B cell (primary cell): ENCODE measurements at regions not wholly inside any gene's neighbourhood (a gene's known extent, or its start where the extent isn't known, plus 50 kb on each side); places are given as distances from the start of the nearest gene placed in this dataset.

ENCODE experiments used
- ATAC-seq: fragments of 200-7000 bp; cut with Tn5 transposase; one replicate; pipeline ENCODE4 v1.10.0; 2021; ENCODE audit warnings: low read depth, mild to moderate bottlenecking, moderate number of reproducible peaks, moderate library complexity
- CTCF ChIA-PET: fragments of 350-600 bp; sonication (Branson Sonifier 250); formaldehyde crosslinking; loops from one replicate; lab custom pipeline; 2021; ENCODE audit warnings: antibody characterized with exemption, inconsistent platforms; lab: Charles Lee
- POLR2A ChIA-PET: fragments of 350-600 bp; sonication (Branson Sonifier 250); formaldehyde crosslinking; loops from one replicate; lab custom pipeline; 2021; ENCODE audit warnings: antibody characterized with exemption; lab: Charles Lee
- DNase-seq: peaks from one replicate; pipeline ENCODE4 v3.0.0; 2013
- H2AFZ ChIP-seq: 2 replicates; pipeline ENCODE4 v1.6.1; 2012; ENCODE audit warnings: mild to moderate bottlenecking, low read depth, low read length; ENCODE audit not compliant: insufficient read depth, poor library complexity, severe bottlenecking
- H3K27ac ChIP-seq, 2 donors: 1 replicate in 1 of 2; 2 replicates in 1 of 2; pipeline ENCODE4 v1.5.1; 2012 to 2013; ENCODE audit warnings: low read length in 2 of 2, mild to moderate bottlenecking in 2 of 2, moderate library complexity in 1 of 2
- H3K27me3 ChIP-seq, 4 experiments: fragments of 200-600 bp in 1 of 4; sonication (generic) in 1 of 4; replicated peaks in 1 of 4; 1 replicate in 2 of 4; 2 replicates in 2 of 4; pipeline versions ENCODE4 v1.6.1 to v1.7.0; 2013 to 2016; ENCODE audit warnings: low read length in 3 of 4, mild to moderate bottlenecking in 2 of 4, mixed read lengths in 1 of 4, moderate library complexity in 1 of 4; ENCODE audit not compliant: insufficient read depth in 4 of 4, control insufficient read depth in 3 of 4; ENCODE audit errors: control extremely low read depth in 1 of 4
- H3K36me3 ChIP-seq, 2 experiments: replicated peaks in 1 of 2; 1 replicate in 1 of 2; 2 replicates in 1 of 2; pipeline versions ENCODE4 v1.6.1 to v1.7.1; 2013; ENCODE audit warnings: low read length in 1 of 2; ENCODE audit not compliant: insufficient read depth in 2 of 2, control insufficient read depth in 1 of 2; ENCODE audit errors: control extremely low read depth in 1 of 2, extremely low read depth in 1 of 2
- H3K4me1 ChIP-seq, 2 donors: fragments of 200-600 bp in 1 of 2; sonication (generic) in 1 of 2; 1 replicate in 1 of 2; 2 replicates in 1 of 2; pipeline versions ENCODE4 v1.5.1 to v1.6.1; 2013 to 2017; ENCODE audit warnings: low read length in 2 of 2; ENCODE audit not compliant: control insufficient read depth in 2 of 2, insufficient read depth in 2 of 2
- H3K4me2 ChIP-seq: replicated peaks from 2 replicates; pipeline ENCODE3; 2012; ENCODE audit warnings: mild to moderate bottlenecking, low read depth, low read length; ENCODE audit not compliant: poor library complexity, severe bottlenecking
- H3K4me3 ChIP-seq, 5 experiments: fragments of 200-600 bp in 1 of 5; sonication (generic) in 1 of 5; 1 replicate in 3 of 5; 2 replicates in 2 of 5; pipeline versions ENCODE4 v1.5.1 to v1.7.0; 2011 to 2016; ENCODE audit warnings: low read length in 4 of 5, mild to moderate bottlenecking in 4 of 5, low read depth in 2 of 5, control low read depth in 1 of 5, moderate library complexity in 1 of 5; ENCODE audit not compliant: insufficient read depth in 1 of 5; ENCODE audit errors: control extremely low read depth in 1 of 5, extremely low read depth in 1 of 5
- H3K79me2 ChIP-seq: fragments of 200-600 bp; sonication (generic); one replicate; pipeline ENCODE4 v1.6.0; 2016; ENCODE audit warnings: low read length; ENCODE audit not compliant: control insufficient read depth, insufficient read depth
- H3K9ac ChIP-seq: fragments of 200-600 bp; sonication (generic); 2 replicates; pipeline ENCODE4 v1.6.1; 2017; ENCODE audit warnings: mild to moderate bottlenecking, low read length, moderate library complexity
- H3K9me3 ChIP-seq, 3 donors: one replicate each; pipeline versions ENCODE4 v1.6.1 to v1.7.1; 2013; ENCODE audit warnings: low read length in 2 of 3; ENCODE audit not compliant: control insufficient read depth in 2 of 3, insufficient read depth in 1 of 3; ENCODE audit errors: control extremely low read depth in 1 of 3
- H4K20me1 ChIP-seq: 2 replicates; pipeline ENCODE4 v1.6.0; 2012; ENCODE audit warnings: mild to moderate bottlenecking, low read length; ENCODE audit not compliant: insufficient read depth, control insufficient read depth, poor library complexity, severe bottlenecking
- H3K27ac Mint-ChIP-seq: one replicate; pipeline ENCODE4 v1.8.0; 2021; ENCODE audit warnings: mixed read lengths
- H3K27me3 Mint-ChIP-seq: one replicate; pipeline ENCODE4 v1.8.0; 2021; ENCODE audit warnings: mixed read lengths
- H3K4me1 Mint-ChIP-seq: one replicate; pipeline ENCODE4 v1.8.0; 2021; ENCODE audit warnings: mixed read lengths
- H3K4me3 Mint-ChIP-seq: one replicate; pipeline ENCODE4 v1.8.0; 2021; ENCODE audit warnings: mixed read lengths
- H3K9me3 Mint-ChIP-seq: one replicate; pipeline ENCODE4 v1.8.0; 2022; ENCODE audit warnings: mixed read lengths; ENCODE audit not compliant: insufficient read depth
- CTCF ChIP-seq: fragments of 200-600 bp; IDR thresholded peaks from one replicate; pipeline ENCODE4 v1.8.0; 2022; ENCODE audit warnings: antibody characterized with exemption, mild to moderate bottlenecking
- EZH2 ChIP-seq: IDR thresholded peaks from 2 replicates; pipeline ENCODE4 v1.6.1; 2012; ENCODE audit warnings: borderline replicate concordance, low read depth, mild to moderate bottlenecking, moderate library complexity, low read length; ENCODE audit not compliant: insufficient read depth, poor library complexity, severe bottlenecking
- WGBS: methylation state at CpG from one replicate; pipeline ENCODE4 v1.1.5; 2013; ENCODE audit warnings: missing lambda C conversion rate; ENCODE audit not compliant: insufficient coverage; 5-methylcytosine and 5-hydroxymethylcytosine counted together
- intact Hi-C: fragments of 100-400 bp; cut with micrococcal nuclease; formaldehyde crosslinking; loops from one replicate; pipeline ENCODE4 v1.10.0; 2022

DNA sequence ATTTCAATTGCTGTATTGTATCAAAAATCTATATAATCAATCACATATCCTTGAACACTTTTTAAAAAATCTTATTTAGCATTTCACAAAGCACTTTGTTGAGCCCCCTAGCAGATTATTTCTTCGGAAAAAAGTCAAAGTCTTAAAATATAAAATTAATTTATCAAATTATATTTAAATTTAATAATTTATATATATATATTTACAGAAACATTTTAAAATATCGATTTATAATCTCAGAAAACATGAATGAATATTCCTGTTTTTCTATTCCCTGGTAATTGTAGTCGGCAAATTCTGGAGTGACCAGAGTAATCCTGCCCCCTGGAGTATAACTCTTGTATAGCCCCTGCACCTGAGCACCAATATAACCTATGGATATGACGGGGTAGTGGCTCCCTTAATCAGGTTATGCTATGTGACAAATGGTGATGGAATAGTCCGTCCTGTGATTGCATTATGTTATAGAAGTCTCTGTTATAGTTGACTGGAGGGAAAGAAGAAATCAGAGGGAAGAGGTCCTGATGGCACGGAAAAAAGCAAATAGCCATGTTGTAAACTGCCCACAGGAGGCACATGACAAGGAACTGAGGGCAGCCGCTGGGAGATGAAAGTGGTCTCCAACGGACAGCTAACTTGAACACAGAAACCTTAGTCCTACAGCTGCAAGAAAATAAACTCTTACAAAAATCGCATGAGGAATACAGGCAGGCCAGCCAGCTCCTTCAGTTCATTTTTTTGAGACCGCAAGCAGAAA lies 1092.3 kb downstream of the ARAP2 start:
- no peak overlapping the region for H2AFZ ChIP-seq
- POLR2A ChIA-PET, result interaction anchor here (0.7 kb wide), 1 partner anchor 23 kb away, joined by 4 read pairs; no protein-coding TSS in a partner anchor
- WGBS, result 95% methylated on average over 6 of the region's 10 CpGs

More for the DNA sequence above, 1092.3 kb downstream of the ARAP2 start:
- intact Hi-C loops, result no loop called here
- TF ChIP-seq CTCF, result no peak
- no peak for TF ChIP-seq EZH2
- no peaks in the 10 kb centered on the region for H3K27me3 Mint-ChIP-seq
- ATAC-seq, result no peak
- Histone ChIP-seq H3K4me2 (no peak overlapping the region), H3K9ac (no peak overlapping the region), H3K36me3 (no peaks in the 10 kb centered on the region), H3K9me3 (no peaks in the 10 kb centered on the region), H3K27ac (no peak overlapping the region), H3K79me2 (no peaks in the 10 kb centered on the region), H3K27me3 (no peaks in the 10 kb centered on the region), H4K20me1 (no peaks in the 10 kb centered on the region), H3K4me3 (no peak overlapping the region), H3K4me1 (no peaks in the 10 kb centered on the region)
- CTCF ChIA-PET, result no interaction called here
- no peak overlapping the region for H3K27ac Mint-ChIP-seq
- no peaks in the 10 kb centered on the region for H3K4me1 Mint-ChIP-seq
- no peak for DNase-seq
- H3K9me3 Mint-ChIP-seq, result no peaks in the 10 kb centered on the region
- H3K4me3 Mint-ChIP-seq, result no peak overlapping the region
